B cell (primary cell): ENCODE measurements at regions not wholly inside any gene's neighbourhood (a gene's known extent, or its start where the extent isn't known, plus 50 kb on each side); places are given as distances from the start of the nearest gene placed in this dataset.

Experiments
- ATAC-seq: fragments of 200-7000 bp; cut with Tn5 transposase; one replicate; pipeline ENCODE4 v1.10.0; 2021; ENCODE audit warnings: low read depth, mild to moderate bottlenecking, moderate number of reproducible peaks, moderate library complexity
- CTCF ChIA-PET: fragments of 350-600 bp; sonication (Branson Sonifier 250); formaldehyde crosslinking; loops from one replicate; lab custom pipeline; 2021; ENCODE audit warnings: antibody characterized with exemption, inconsistent platforms; lab: Charles Lee
- POLR2A ChIA-PET: fragments of 350-600 bp; sonication (Branson Sonifier 250); formaldehyde crosslinking; loops from one replicate; lab custom pipeline; 2021; ENCODE audit warnings: antibody characterized with exemption; lab: Charles Lee
- DNase-seq: peaks from one replicate; pipeline ENCODE4 v3.0.0; 2013
- H2AFZ ChIP-seq: 2 replicates; pipeline ENCODE4 v1.6.1; 2012; ENCODE audit warnings: mild to moderate bottlenecking, low read depth, low read length; ENCODE audit not compliant: insufficient read depth, poor library complexity, severe bottlenecking
- H3K27ac ChIP-seq, 2 donors: 1 replicate in 1 of 2; 2 replicates in 1 of 2; pipeline ENCODE4 v1.5.1; 2012 to 2013; ENCODE audit warnings: low read length in 2 of 2, mild to moderate bottlenecking in 2 of 2, moderate library complexity in 1 of 2
- H3K27me3 ChIP-seq, 4 experiments: fragments of 200-600 bp in 1 of 4; sonication (generic) in 1 of 4; replicated peaks in 1 of 4; 1 replicate in 2 of 4; 2 replicates in 2 of 4; pipeline versions ENCODE4 v1.6.1 to v1.7.0; 2013 to 2016; ENCODE audit warnings: low read length in 3 of 4, mild to moderate bottlenecking in 2 of 4, mixed read lengths in 1 of 4, moderate library complexity in 1 of 4; ENCODE audit not compliant: insufficient read depth in 4 of 4, control insufficient read depth in 3 of 4; ENCODE audit errors: control extremely low read depth in 1 of 4
- H3K36me3 ChIP-seq, 2 experiments: replicated peaks in 1 of 2; 1 replicate in 1 of 2; 2 replicates in 1 of 2; pipeline versions ENCODE4 v1.6.1 to v1.7.1; 2013; ENCODE audit warnings: low read length in 1 of 2; ENCODE audit not compliant: insufficient read depth in 2 of 2, control insufficient read depth in 1 of 2; ENCODE audit errors: control extremely low read depth in 1 of 2, extremely low read depth in 1 of 2
- H3K4me1 ChIP-seq, 2 donors: fragments of 200-600 bp in 1 of 2; sonication (generic) in 1 of 2; 1 replicate in 1 of 2; 2 replicates in 1 of 2; pipeline versions ENCODE4 v1.5.1 to v1.6.1; 2013 to 2017; ENCODE audit warnings: low read length in 2 of 2; ENCODE audit not compliant: control insufficient read depth in 2 of 2, insufficient read depth in 2 of 2
- H3K4me2 ChIP-seq: replicated peaks from 2 replicates; pipeline ENCODE3; 2012; ENCODE audit warnings: mild to moderate bottlenecking, low read depth, low read length; ENCODE audit not compliant: poor library complexity, severe bottlenecking
- H3K4me3 ChIP-seq, 5 experiments: fragments of 200-600 bp in 1 of 5; sonication (generic) in 1 of 5; 1 replicate in 3 of 5; 2 replicates in 2 of 5; pipeline versions ENCODE4 v1.5.1 to v1.7.0; 2011 to 2016; ENCODE audit warnings: low read length in 4 of 5, mild to moderate bottlenecking in 4 of 5, low read depth in 2 of 5, control low read depth in 1 of 5, moderate library complexity in 1 of 5; ENCODE audit not compliant: insufficient read depth in 1 of 5; ENCODE audit errors: control extremely low read depth in 1 of 5, extremely low read depth in 1 of 5
- H3K79me2 ChIP-seq: fragments of 200-600 bp; sonication (generic); one replicate; pipeline ENCODE4 v1.6.0; 2016; ENCODE audit warnings: low read length; ENCODE audit not compliant: control insufficient read depth, insufficient read depth
- H3K9ac ChIP-seq: fragments of 200-600 bp; sonication (generic); 2 replicates; pipeline ENCODE4 v1.6.1; 2017; ENCODE audit warnings: mild to moderate bottlenecking, low read length, moderate library complexity
- H3K9me3 ChIP-seq, 3 donors: one replicate each; pipeline versions ENCODE4 v1.6.1 to v1.7.1; 2013; ENCODE audit warnings: low read length in 2 of 3; ENCODE audit not compliant: control insufficient read depth in 2 of 3, insufficient read depth in 1 of 3; ENCODE audit errors: control extremely low read depth in 1 of 3
- H4K20me1 ChIP-seq: 2 replicates; pipeline ENCODE4 v1.6.0; 2012; ENCODE audit warnings: mild to moderate bottlenecking, low read length; ENCODE audit not compliant: insufficient read depth, control insufficient read depth, poor library complexity, severe bottlenecking
- H3K27ac Mint-ChIP-seq: one replicate; pipeline ENCODE4 v1.8.0; 2021; ENCODE audit warnings: mixed read lengths
- H3K27me3 Mint-ChIP-seq: one replicate; pipeline ENCODE4 v1.8.0; 2021; ENCODE audit warnings: mixed read lengths
- H3K4me1 Mint-ChIP-seq: one replicate; pipeline ENCODE4 v1.8.0; 2021; ENCODE audit warnings: mixed read lengths
- H3K4me3 Mint-ChIP-seq: one replicate; pipeline ENCODE4 v1.8.0; 2021; ENCODE audit warnings: mixed read lengths
- H3K9me3 Mint-ChIP-seq: one replicate; pipeline ENCODE4 v1.8.0; 2022; ENCODE audit warnings: mixed read lengths; ENCODE audit not compliant: insufficient read depth
- CTCF ChIP-seq: fragments of 200-600 bp; IDR thresholded peaks from one replicate; pipeline ENCODE4 v1.8.0; 2022; ENCODE audit warnings: antibody characterized with exemption, mild to moderate bottlenecking
- EZH2 ChIP-seq: IDR thresholded peaks from 2 replicates; pipeline ENCODE4 v1.6.1; 2012; ENCODE audit warnings: borderline replicate concordance, low read depth, mild to moderate bottlenecking, moderate library complexity, low read length; ENCODE audit not compliant: insufficient read depth, poor library complexity, severe bottlenecking
- WGBS: methylation state at CpG from one replicate; pipeline ENCODE4 v1.1.5; 2013; ENCODE audit warnings: missing lambda C conversion rate; ENCODE audit not compliant: insufficient coverage; 5-methylcytosine and 5-hydroxymethylcytosine counted together
- intact Hi-C: fragments of 100-400 bp; cut with micrococcal nuclease; formaldehyde crosslinking; loops from one replicate; pipeline ENCODE4 v1.10.0; 2022

DNA sequence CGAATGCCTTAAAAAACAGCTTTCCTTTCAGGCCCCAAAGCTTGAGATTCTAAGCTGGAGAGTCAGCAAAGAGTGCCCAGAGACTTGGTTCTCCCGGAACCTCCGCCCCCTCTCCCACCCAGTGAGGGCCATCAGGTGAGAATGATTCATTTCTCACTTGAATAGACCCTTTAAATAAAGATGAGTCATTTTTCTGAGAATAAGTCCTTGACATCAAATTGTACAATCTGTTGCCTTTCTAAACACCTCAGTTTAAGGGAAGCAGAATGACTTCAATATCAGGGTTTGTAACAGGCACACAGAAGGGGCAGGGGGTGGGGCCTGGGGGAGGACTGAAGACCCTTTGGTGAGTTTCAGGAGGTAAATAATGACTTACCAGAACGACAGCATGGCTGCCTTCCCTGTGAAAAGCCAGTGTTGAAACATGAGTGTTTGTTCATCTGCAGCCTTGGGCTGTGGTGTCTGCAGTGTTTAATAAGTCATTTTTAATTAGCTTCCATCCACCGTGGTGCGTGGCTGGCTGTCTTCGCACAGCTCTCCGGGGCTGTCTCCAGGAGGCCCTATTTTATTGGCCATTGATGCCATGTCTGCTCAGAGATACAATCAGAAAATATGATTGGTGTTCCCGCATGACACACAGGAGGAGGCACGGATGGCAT, 134.9 kb upstream of the ZNF236 start:
- DNase-seq (no peak), ATAC-seq (no peak)
- H3K9ac ChIP-seq: no peak overlapping the region

More for the DNA sequence above, 134.9 kb upstream of the ZNF236 start:
- H3K4me3 Mint-ChIP-seq: no peak overlapping the region
- Histone ChIP-seq H3K79me2 (no peaks in the 10 kb centered on the region), H3K4me2 (no peak overlapping the region), H3K4me1 (no peaks in the 10 kb centered on the region), H2AFZ (no peak overlapping the region), H3K4me3 (no peak overlapping the region), H3K27me3 (peaks cover 0 to 4% (median 0%) of the 10 kb centered on the region in 4 experiments), H4K20me1 (no peaks in the 10 kb centered on the region), H3K9me3 (no peaks in the 10 kb centered on the region), H3K36me3 (no peaks in the 10 kb centered on the region), H3K27ac (no peak overlapping the region)
- no peak overlapping the region for H3K27ac Mint-ChIP-seq
- intact Hi-C loops: no loop called here
- CTCF ChIA-PET: interaction anchor here (0.7 to 1.1 kb wide), 3 partner anchors 22 to 290 kb away, joined by 5 to 9 read pairs (median 5); no protein-coding TSS in a partner anchor
- 84% methylated on average over 8 of the region's 10 CpGs for WGBS
- H3K9me3 Mint-ChIP-seq: no peaks in the 10 kb centered on the region
- POLR2A ChIA-PET: no interaction called here
- TF ChIP-seq CTCF: no peak
- no peak for TF ChIP-seq EZH2
- no peaks in the 10 kb centered on the region for H3K4me1 Mint-ChIP-seq
- peaks cover 15% of the 10 kb centered on the region for H3K27me3 Mint-ChIP-seq
